ENCODE measurements at regions not wholly inside any gene's neighbourhood (a gene's known extent, or its start where the extent isn't known, plus 50 kb on each side); places are given as distances from the start of the nearest gene placed in this dataset.

DNA sequence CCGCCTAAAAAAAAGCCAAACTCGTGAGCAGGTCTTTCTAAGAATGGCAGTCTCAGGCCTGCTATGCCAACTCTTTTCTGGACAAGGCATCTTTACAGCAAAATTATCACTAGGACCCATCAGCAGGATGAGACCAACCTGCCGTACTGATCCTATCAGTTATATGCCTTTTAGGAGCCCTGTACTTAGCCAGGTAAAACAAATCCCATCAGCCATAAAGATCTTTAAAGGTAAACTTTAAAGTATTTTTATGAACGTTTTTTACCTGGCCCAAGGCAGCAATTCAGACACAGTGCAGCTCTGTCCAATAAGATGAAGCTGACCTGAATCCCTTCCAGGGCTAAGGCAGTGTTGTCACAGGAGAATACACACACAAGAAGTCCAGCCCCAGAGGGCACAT is 51.3 kb upstream of the TGM3 start:
- ChIA-PET POLR2A (ENCODE audit: low non-redundant PET) (no interaction called here), CTCF (no interaction called here)
- TF ChIP-seq, protein P1, sequence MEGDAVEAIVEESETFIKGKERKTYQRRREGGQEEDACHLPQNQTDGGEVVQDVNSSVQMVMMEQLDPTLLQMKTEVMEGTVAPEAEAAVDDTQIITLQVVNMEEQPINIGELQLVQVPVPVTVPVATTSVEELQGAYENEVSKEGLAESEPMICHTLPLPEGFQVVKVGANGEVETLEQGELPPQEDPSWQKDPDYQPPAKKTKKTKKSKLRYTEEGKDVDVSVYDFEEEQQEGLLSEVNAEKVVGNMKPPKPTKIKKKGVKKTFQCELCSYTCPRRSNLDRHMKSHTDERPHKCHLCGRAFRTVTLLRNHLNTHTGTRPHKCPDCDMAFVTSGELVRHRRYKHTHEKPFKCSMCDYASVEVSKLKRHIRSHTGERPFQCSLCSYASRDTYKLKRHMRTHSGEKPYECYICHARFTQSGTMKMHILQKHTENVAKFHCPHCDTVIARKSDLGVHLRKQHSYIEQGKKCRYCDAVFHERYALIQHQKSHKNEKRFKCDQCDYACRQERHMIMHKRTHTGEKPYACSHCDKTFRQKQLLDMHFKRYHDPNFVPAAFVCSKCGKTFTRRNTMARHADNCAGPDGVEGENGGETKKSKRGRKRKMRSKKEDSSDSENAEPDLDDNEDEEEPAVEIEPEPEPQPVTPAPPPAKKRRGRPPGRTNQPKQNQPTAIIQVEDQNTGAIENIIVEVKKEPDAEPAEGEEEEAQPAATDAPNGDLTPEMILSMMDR (conservative IDR thresholded peaks at IDR 0.05; ENCODE audit: low read depth): no peak
- no peak overlapping the region for H3K27ac ChIP-seq
- no peak for DNase-seq (ENCODE audit: low spot score)

DNA sequence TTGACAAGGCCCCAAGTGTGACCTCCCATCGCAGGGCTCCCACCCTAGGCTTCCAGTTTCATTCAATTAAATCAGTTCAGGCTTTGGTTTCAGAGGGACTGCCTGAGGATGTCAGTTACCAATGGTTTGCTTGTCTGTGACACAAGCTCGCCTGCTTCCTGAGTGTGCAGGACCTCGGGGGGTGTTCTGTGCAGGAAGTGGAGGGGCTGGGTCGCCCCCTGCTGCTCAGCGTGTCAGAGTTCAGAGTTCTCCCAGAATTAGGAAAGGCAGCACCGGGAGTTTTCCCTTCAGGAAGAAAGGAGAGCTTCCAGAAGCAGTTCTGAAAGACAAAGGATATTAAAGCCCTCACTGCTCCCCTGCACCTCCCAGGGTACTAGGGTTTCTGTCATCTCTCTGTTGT is 50.8 kb upstream of the TGM3 start:
- DNase-seq (ENCODE audit: low spot score): no peak
- ChIA-PET POLR2A (ENCODE audit: low non-redundant PET) (no interaction called here), CTCF (no interaction called here)
- TF ChIP-seq, protein P1 (conservative IDR thresholded peaks at IDR 0.05; ENCODE audit: low read depth): no peak
- no peak overlapping the region for H3K27ac ChIP-seq

DNA sequence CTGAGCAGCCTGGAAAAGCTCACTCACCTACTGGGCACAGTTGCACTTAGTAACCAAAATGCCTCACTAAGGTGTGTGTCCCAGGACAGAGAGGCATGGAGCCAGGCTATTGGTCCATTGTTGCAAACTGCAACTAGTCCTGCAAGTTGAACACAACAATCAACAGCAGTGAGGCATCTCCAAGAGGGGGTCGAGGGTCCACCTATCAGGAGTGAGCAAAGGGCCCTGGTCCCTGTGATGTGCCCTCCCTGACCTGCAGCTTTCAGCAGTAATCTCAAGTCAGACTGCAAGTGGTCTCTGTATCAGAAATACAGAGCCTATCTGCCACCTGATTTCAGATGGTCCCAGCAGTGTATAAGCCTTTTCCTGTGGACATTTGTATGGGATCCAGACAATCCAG is 50.2 kb upstream of the TGM3 start:
- DNase-seq (ENCODE audit: low spot score): no peak
- ChIA-PET POLR2A (ENCODE audit: low non-redundant PET) (no interaction called here), CTCF (interaction anchor here (0.6 to 0.7 kb wide), 2 partner anchors 38 to 1565 kb away, joined by 3 read pairs; no protein-coding TSS in a partner anchor)
- no peak overlapping the region for H3K27ac ChIP-seq
- TF ChIP-seq, protein P1 (conservative IDR thresholded peaks at IDR 0.05; ENCODE audit: low read depth): no peak
